ENCODE measurements at regions not wholly inside any gene's neighbourhood (a gene's known extent, or its start where the extent isn't known, plus 50 kb on each side); places are given as distances from the start of the nearest gene placed in this dataset.

GRCh38 chr3:147688868-147689267 is 279.7 kb downstream of the ZIC1 start (continued):
- TF ChIP-seq E4F1 (IDR thresholded peaks at IDR 0.05; ENCODE audit: borderline replicate concordance, partially characterized antibody), result no peak

- WGBS (ENCODE audit: insufficient coverage, insufficient replicate concordance, low lambda C conversion rate, missing lambda C conversion rate), result 1% methylated on average over 2 of the region's 2 CpGs
- CTCF ChIA-PET, result no interaction called here
- intact Hi-C loops (cut with micrococcal nuclease; ENCODE audit: unreplicated experiment), result no loop called here
Measured at GRCh38 chr3:147699175-147699838, 290.1 kb downstream of the ZIC1 start.

GRCh38 chr3:147701195-147701594 is 292.0 kb downstream of the ZIC1 start:
- Histone ChIP-seq H3K4me2 (ENCODE audit: control insufficient read depth, insufficient read depth) (no peak overlapping the region), H3K4me1 (ENCODE audit: control insufficient read depth, insufficient read depth, low read length) (no peaks in the 10 kb centered on the region), H3K79me2 (ENCODE audit: control insufficient read depth, insufficient read depth, low read length) (no peaks in the 10 kb centered on the region), H3K27ac (ENCODE audit: control insufficient read depth, insufficient read depth) (no peak overlapping the region), H3K9me3 (replicated peaks; ENCODE audit: control insufficient read depth, insufficient read depth, low read length) (no peaks in the 10 kb centered on the region), H2AFZ (ENCODE audit: control insufficient read depth, low read depth, low read length) (no peak overlapping the region), H3K4me3 (no peak overlapping the region), H3K9ac (ENCODE audit: control insufficient read depth, insufficient read depth, low read length) (no peak overlapping the region), H3K36me3 (ENCODE audit: control insufficient read depth in 2 of 2, insufficient read depth in 2 of 2, low read length in 1 of 2) (no peaks in the 10 kb centered on the region), H4K20me1 (ENCODE audit: control insufficient read depth, insufficient read depth) (no peaks in the 10 kb centered on the region), H3K27me3 (replicated peaks in 1 of 2; ENCODE audit: control insufficient read depth in 2 of 2, insufficient read depth in 2 of 2, low read length in 1 of 2) (no peaks in the 10 kb centered on the region)
- SMC1A ChIA-PET (ENCODE audit: uncharacterized antibody, unreplicated experiment), result no interaction called here
- RAD21 ChIA-PET (ENCODE audit: unreplicated experiment), result no interaction called here
- 71% methylated on average over 2 of the region's 2 CpGs for WGBS (ENCODE audit: insufficient coverage, insufficient replicate concordance, low lambda C conversion rate, missing lambda C conversion rate)
- FAIRE-seq, result no peak
- ATAC-seq, result no peak
- POLR2A ChIA-PET, result no interaction called here
- intact Hi-C loops (cut with micrococcal nuclease; ENCODE audit: unreplicated experiment) (no loop called here), in situ Hi-C loops (cut with MboI) (no loop called here)
- CTCF ChIA-PET, result no interaction called here
- DNase-seq (ENCODE audit: low read depth, low spot score), result no peak
- no TSS peak for BruUV-seq (replicated peaks)
- TF ChIP-seq CTCF (IDR thresholded peaks at IDR 0.05 in 2 of 3, conservative IDR thresholded peaks at IDR 0.05 in 1 of 3; ENCODE audit: control insufficient read depth in 2 of 3, extremely low read depth in 1 of 3, insufficient read depth in 1 of 3, low read depth in 3 of 3, low read length in 3 of 3) (no peak), CEBPZ (IDR thresholded peaks at IDR 0.05; ENCODE audit: low read depth, low read length) (no peak), ZNF384 (IDR thresholded peaks at IDR 0.05; ENCODE audit: borderline replicate concordance, low read depth, low read length) (no peak)

More at GRCh38 chr3:147699175-147699838, 290.1 kb downstream of the ZIC1 start:
- DNase-seq (ENCODE audit: low read depth, low spot score) (no peak), FAIRE-seq (no peak), ATAC-seq (no peak)
- POLR2A ChIA-PET, result no interaction called here
- SMC1A ChIA-PET (ENCODE audit: uncharacterized antibody, unreplicated experiment), result no interaction called here
- no peaks in the 10 kb centered on the region for H4K20me1 ChIP-seq (ENCODE audit: control insufficient read depth, insufficient read depth)
- no peaks in the 10 kb centered on the region for H3K27me3 ChIP-seq (replicated peaks in 1 of 2; ENCODE audit: control insufficient read depth in 2 of 2, insufficient read depth in 2 of 2, low read length in 1 of 2)
- in situ Hi-C loops (cut with MboI), result no loop called here
- TF ChIP-seq RAD51 (IDR thresholded peaks at IDR 0.05), result no peak
- RAD21 ChIA-PET (ENCODE audit: unreplicated experiment), result no interaction called here
- no peaks in the 10 kb centered on the region for H3K9me3 ChIP-seq (replicated peaks; ENCODE audit: control insufficient read depth, insufficient read depth, low read length)
- no peak overlapping the region for H3K4me3 ChIP-seq
- no peaks in the 10 kb centered on the region for H3K36me3 ChIP-seq (ENCODE audit: control insufficient read depth in 2 of 2, insufficient read depth in 2 of 2, low read length in 1 of 2)
- H3K4me2 ChIP-seq (ENCODE audit: control insufficient read depth, insufficient read depth), result no peak overlapping the region
- H3K79me2 ChIP-seq (ENCODE audit: control insufficient read depth, insufficient read depth, low read length), result no peaks in the 10 kb centered on the region
- no peak overlapping the region for H2AFZ ChIP-seq (ENCODE audit: control insufficient read depth, low read depth, low read length)
- no TSS peak for BruUV-seq (replicated peaks)
- H3K27ac ChIP-seq (ENCODE audit: control insufficient read depth, insufficient read depth), result no peak overlapping the region
- no peak overlapping the region for H3K9ac ChIP-seq (ENCODE audit: control insufficient read depth, insufficient read depth, low read length)
- no peaks in the 10 kb centered on the region for H3K4me1 ChIP-seq (ENCODE audit: control insufficient read depth, insufficient read depth, low read length)
